SK-N-SH treated with all-trans-retinoic acid at 6 μM for 48 hours (cell line): ENCODE measurements at regions not wholly inside any gene's neighbourhood (a gene's known extent, or its start where the extent isn't known, plus 50 kb on each side); places are given as distances from the start of the nearest gene placed in this dataset.

Experiments used
- ARNTL ChIP-seq: fragments of 450-650 bp; formaldehyde crosslinking; IDR thresholded peaks from 2 replicates; pipeline ENCODE4 v1.5.0; 2020; ENCODE audit warnings: low read depth, mild to moderate bottlenecking, moderate library complexity, borderline replicate concordance
- CSDC2 ChIP-seq: fragments of 250-450 bp; sonication (Bioruptor Pico); IDR thresholded peaks from 2 replicates; pipeline ENCODE4 v1.5.0; 2020; ENCODE audit warnings: mild to moderate bottlenecking, moderate library complexity
- ISL1 ChIP-seq: fragments of 250-450 bp; sonication (Bioruptor Pico); IDR thresholded peaks from 2 replicates; pipeline ENCODE4 v2.1.2; 2022; ENCODE audit warnings: mild to moderate bottlenecking, moderate library complexity
- OSR1 ChIP-seq: fragments of 250-450 bp; sonication (Bioruptor Pico); IDR thresholded peaks from 2 replicates; pipeline ENCODE4 v1.8.0; 2022; ENCODE audit warnings: moderate library complexity, mild to moderate bottlenecking, inconsistent platforms
- RARB ChIP-seq: fragments of 250-450 bp; sonication (Bioruptor Pico); IDR thresholded peaks from 2 replicates; pipeline ENCODE4 v1.8.0; 2021; ENCODE audit warnings: mild to moderate bottlenecking, moderate library complexity
- SNAI2 ChIP-seq: fragments of 250-450 bp; sonication (Bioruptor Pico); IDR thresholded peaks from 2 replicates; pipeline ENCODE4 v1.5.0; 2020; ENCODE audit warnings: mild to moderate bottlenecking, moderate library complexity
- TOX ChIP-seq: fragments of 250-450 bp; sonication (Bioruptor Pico); IDR thresholded peaks from 2 replicates; pipeline ENCODE4 v1.8.0; 2021; ENCODE audit warnings: mild to moderate bottlenecking, moderate library complexity, borderline replicate concordance
- ZC3H10 ChIP-seq: fragments of 250-450 bp; sonication (Bioruptor Pico); IDR thresholded peaks from 2 replicates; pipeline ENCODE4 v1.5.1; 2021; ENCODE audit warnings: mild to moderate bottlenecking, moderate library complexity
- ZFP30 ChIP-seq: fragments of 450-650 bp; formaldehyde crosslinking; IDR thresholded peaks from 2 replicates; pipeline ENCODE4 v1.5.0; 2022; ENCODE audit warnings: mild to moderate bottlenecking, moderate library complexity

DNA sequence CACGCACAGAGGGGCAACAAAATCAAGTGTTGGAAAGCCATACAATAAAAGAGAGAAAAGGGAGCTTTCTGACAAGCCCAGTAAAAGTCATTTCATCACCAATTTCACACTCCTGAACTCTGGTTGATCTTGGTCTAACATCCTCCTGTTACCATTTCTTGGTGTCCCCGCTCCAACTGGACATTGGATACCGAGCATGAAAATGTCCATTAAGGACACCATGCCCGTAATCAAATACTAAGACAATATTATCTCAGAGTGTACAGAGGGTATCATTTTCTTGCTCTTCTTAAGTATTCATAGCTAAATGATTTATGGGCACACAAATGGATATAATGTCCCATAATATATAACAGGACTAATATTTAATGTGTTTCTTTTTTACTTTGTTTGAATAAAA lies 218.9 kb downstream of the EPHA4 start:
- TF ChIP-seq RARB (CRISPR knock-in tag) (no peak), OSR1 (CRISPR knock-in tag) (no peak), SNAI2 (CRISPR knock-in tag) (no peak), ZC3H10 (CRISPR knock-in tag) (no peak), CSDC2 (CRISPR knock-in tag) (no peak), ARNTL (CRISPR knock-in tag) (no peak), ISL1 (CRISPR knock-in tag) (no peak), ZFP30 (CRISPR knock-in tag) (no peak), TOX (CRISPR knock-in tag) (no peak)
